GM23338 (cell line): ENCODE measurements at regions not wholly inside any gene's neighbourhood (a gene's known extent, or its start where the extent isn't known, plus 50 kb on each side); places are given as distances from the start of the nearest gene placed in this dataset.
A peak's percentile ranks its signal among the peaks of the same experiment; 100 is the strongest.
"Not testable (repeated sequence)": the region's sequence is repeated elsewhere in the genome, so short reads cannot be mapped to it uniquely, and the experiment has no call there.

Source experiments
- ATAC-seq: fragments of 200-7000 bp; cut with Tn5 transposase; 3 replicates; pipeline ENCODE4 v1.9.1; 2020
- DNase-seq: peaks from one replicate; pipeline ENCODE4 v3.0.0-alpha.2; 2015; ENCODE audit warnings: low spot score
- H2AFZ ChIP-seq: fragments of 200-600 bp; sonication (generic); 2 replicates; pipeline ENCODE4 v1.8.0; 2016; ENCODE audit warnings: antibody characterized with exemption, mild to moderate bottlenecking, moderate library complexity
- H3F3A ChIP-seq: fragments of 200-600 bp; sonication (generic); replicated peaks from 2 replicates; pipeline ENCODE4 v1.8.0; 2017; ENCODE audit warnings: antibody characterized with exemption, mixed run types, low read depth
- H3K27ac ChIP-seq: fragments of 200-600 bp; sonication (generic); 2 replicates; pipeline ENCODE4 v1.6.1; 2016; ENCODE audit warnings: low read depth
- H3K27me3 ChIP-seq: fragments of 200-600 bp; sonication (generic); 2 replicates; pipeline ENCODE4 v1.8.0; 2016; ENCODE audit warnings: mild to moderate bottlenecking, mixed run types, moderate library complexity; ENCODE audit not compliant: insufficient read depth
- H3K36me3 ChIP-seq: fragments of 200-600 bp; sonication (generic); 2 replicates; pipeline ENCODE4 v1.8.0; 2016; ENCODE audit warnings: mild to moderate bottlenecking; ENCODE audit not compliant: insufficient read depth
- H3K4me1 ChIP-seq: fragments of 200-600 bp; sonication (generic); 2 replicates; pipeline ENCODE4 v1.8.0; 2016; ENCODE audit warnings: mild to moderate bottlenecking, moderate library complexity; ENCODE audit not compliant: insufficient read depth
- H3K4me2 ChIP-seq: fragments of 200-600 bp; sonication (generic); 2 replicates; pipeline ENCODE4 v1.7.1; 2017; ENCODE audit warnings: mixed run types
- H3K4me3 ChIP-seq: fragments of 200-600 bp; sonication (generic); 2 replicates; pipeline ENCODE4 v1.6.1; 2016; ENCODE audit warnings: mixed run types
- H3K79me2 ChIP-seq: fragments of 200-600 bp; sonication (generic); replicated peaks from 2 replicates; pipeline ENCODE4 v1.8.0; 2017; ENCODE audit warnings: mild to moderate bottlenecking; ENCODE audit not compliant: insufficient read depth
- H3K9me2 ChIP-seq: fragments of 200-600 bp; sonication (generic); 2 replicates; pipeline ENCODE4 v1.8.0; 2017; ENCODE audit not compliant: insufficient read depth
- H4K20me1 ChIP-seq: fragments of 200-600 bp; sonication (generic); replicated peaks from 2 replicates; pipeline ENCODE4 v1.8.0; 2017; ENCODE audit warnings: mild to moderate bottlenecking; ENCODE audit not compliant: insufficient read depth
- H3K27ac Mint-ChIP-seq: 2 replicates; pipeline ENCODE4 v1.8.0; 2020; ENCODE audit warnings: inconsistent platforms, mild to moderate bottlenecking, moderate library complexity, mixed read lengths
- H3K27me3 Mint-ChIP-seq: 3 replicates; pipeline ENCODE4 v1.8.0; 2022; ENCODE audit warnings: low read depth, mild to moderate bottlenecking, moderate library complexity, mixed read lengths, inconsistent platforms; ENCODE audit not compliant: insufficient read depth, poor library complexity
- H3K36me3 Mint-ChIP-seq: 3 replicates; pipeline ENCODE4 v1.8.0; 2021; ENCODE audit warnings: low read depth, mild to moderate bottlenecking, inconsistent platforms, moderate library complexity, mixed read lengths
- H3K4me1 Mint-ChIP-seq: 3 replicates; pipeline ENCODE4 v1.8.0; 2020; ENCODE audit warnings: mild to moderate bottlenecking, inconsistent platforms, mixed read lengths
- H3K4me3 Mint-ChIP-seq: 3 replicates; pipeline ENCODE4 v1.8.0; 2021; ENCODE audit warnings: moderate library complexity, mild to moderate bottlenecking, inconsistent platforms, mixed read lengths
- H3K9me3 Mint-ChIP-seq: 3 replicates; pipeline ENCODE4 v1.8.0; 2020; ENCODE audit warnings: moderate library complexity, mild to moderate bottlenecking, inconsistent platforms, mixed read lengths
- CTCF ChIP-seq, 2 experiments: fragments of 200-600 bp in 1 of 2; sonication (generic) in 1 of 2; conservative IDR thresholded peaks; 2 replicates each; pipeline versions ENCODE4 v1.5.1 to v1.6.1; 2016 to 2017; ENCODE audit warnings: antibody characterized with exemption in 2 of 2, low read depth in 2 of 2, mild to moderate bottlenecking in 2 of 2, moderate library complexity in 1 of 2
- ETS1 ChIP-seq: IDR thresholded peaks from 2 replicates; pipeline ENCODE4 v1.6.1; 2016; ENCODE audit warnings: antibody characterized with exemption
- EZH2 ChIP-seq: fragments of 200-600 bp; sonication (generic); IDR thresholded peaks from one replicate; pipeline ENCODE4 v1.8.0; 2017; ENCODE audit warnings: antibody characterized with exemption, mild to moderate bottlenecking, low read depth; ENCODE audit not compliant: unreplicated experiment
- JUNB ChIP-seq: IDR thresholded peaks from one replicate; pipeline ENCODE4 v1.6.1; 2016; ENCODE audit warnings: antibody characterized with exemption; ENCODE audit not compliant: unreplicated experiment
- ZNF331 ChIP-seq: fragments of 250-450 bp; sonication (Bioruptor Pico); IDR thresholded peaks from 2 replicates; pipeline ENCODE4 v1.5.0; 2020; ENCODE audit warnings: low read depth, mild to moderate bottlenecking, moderate library complexity
- ZNF462 ChIP-seq: fragments of 250-450 bp; sonication (Bioruptor Pico); IDR thresholded peaks from 2 replicates; pipeline ENCODE4 v1.5.0; 2020; ENCODE audit warnings: mild to moderate bottlenecking, moderate library complexity
- TF ChIP-seq, protein P1 (sequence below): IDR thresholded peaks from one replicate; pipeline ENCODE4 v1.6.1; 2018; ENCODE audit warnings: antibody characterized with exemption; ENCODE audit not compliant: unreplicated experiment

- H3K9me3 Mint-ChIP-seq, H3K27me3 ChIP-seq, H3K36me3 Mint-ChIP-seq, H3K36me3 ChIP-seq, H3K4me1 Mint-ChIP-seq, H3K4me1 ChIP-seq, H3F3A ChIP-seq, H3K9me2 ChIP-seq, H2AFZ ChIP-seq, ATAC-seq, H3K4me2 ChIP-seq, H3K79me2 ChIP-seq, H3K4me3 Mint-ChIP-seq, H3K27ac Mint-ChIP-seq, H3K27me3 Mint-ChIP-seq, DNase-seq, H3K4me3 ChIP-seq, H3K27ac ChIP-seq, H4K20me1 ChIP-seq: not testable (repeated sequence)
These were observed 395.2 kb downstream of the HGF start for GRCh38 chr7:81374641-81375040.

- H2AFZ ChIP-seq: no peak overlapping the region
- no peak for ATAC-seq
- Mint-ChIP-seq H3K36me3 (no peaks in the 10 kb centered on the region), H3K4me3 (no peak overlapping the region), H3K27ac (peak overlapping the region; percentile 34; the same call in 1 of the 2 replicates), H3K4me1 (peaks cover 5% of the 10 kb centered on the region; the same call in 2 of the 3 replicates), H3K27me3 (peaks cover 2% of the 10 kb centered on the region), H3K9me3 (no peaks in the 10 kb centered on the region)
- H3K4me3 ChIP-seq: no peak overlapping the region
- 0 out of 2 replicates have a peak, but pooled peaks cover 8% of the 10 kb centered on the region for H3K9me2 ChIP-seq
- no peak overlapping the region for H3K27ac ChIP-seq
- no peaks in the 10 kb centered on the region for H3K79me2 ChIP-seq
- no peaks in the 10 kb centered on the region for H3K4me1 ChIP-seq
- H4K20me1 ChIP-seq: no peaks in the 10 kb centered on the region
- DNase-seq: no peak
- H3F3A ChIP-seq: no peaks in the 10 kb centered on the region
- H3K36me3 ChIP-seq: no peaks in the 10 kb centered on the region
- H3K27me3 ChIP-seq: no peaks in the 10 kb centered on the region
- TF ChIP-seq ZNF462 (CRISPR knock-in tag) (no peak), EZH2 (no peak), CTCF (conservative IDR thresholded peaks at IDR 0.05; ENCODE audit: low read depth in 2 of 2) (no peak), ETS1 (no peak), ZNF331 (no peak), JUNB (no peak)
- TF ChIP-seq, protein P1, sequence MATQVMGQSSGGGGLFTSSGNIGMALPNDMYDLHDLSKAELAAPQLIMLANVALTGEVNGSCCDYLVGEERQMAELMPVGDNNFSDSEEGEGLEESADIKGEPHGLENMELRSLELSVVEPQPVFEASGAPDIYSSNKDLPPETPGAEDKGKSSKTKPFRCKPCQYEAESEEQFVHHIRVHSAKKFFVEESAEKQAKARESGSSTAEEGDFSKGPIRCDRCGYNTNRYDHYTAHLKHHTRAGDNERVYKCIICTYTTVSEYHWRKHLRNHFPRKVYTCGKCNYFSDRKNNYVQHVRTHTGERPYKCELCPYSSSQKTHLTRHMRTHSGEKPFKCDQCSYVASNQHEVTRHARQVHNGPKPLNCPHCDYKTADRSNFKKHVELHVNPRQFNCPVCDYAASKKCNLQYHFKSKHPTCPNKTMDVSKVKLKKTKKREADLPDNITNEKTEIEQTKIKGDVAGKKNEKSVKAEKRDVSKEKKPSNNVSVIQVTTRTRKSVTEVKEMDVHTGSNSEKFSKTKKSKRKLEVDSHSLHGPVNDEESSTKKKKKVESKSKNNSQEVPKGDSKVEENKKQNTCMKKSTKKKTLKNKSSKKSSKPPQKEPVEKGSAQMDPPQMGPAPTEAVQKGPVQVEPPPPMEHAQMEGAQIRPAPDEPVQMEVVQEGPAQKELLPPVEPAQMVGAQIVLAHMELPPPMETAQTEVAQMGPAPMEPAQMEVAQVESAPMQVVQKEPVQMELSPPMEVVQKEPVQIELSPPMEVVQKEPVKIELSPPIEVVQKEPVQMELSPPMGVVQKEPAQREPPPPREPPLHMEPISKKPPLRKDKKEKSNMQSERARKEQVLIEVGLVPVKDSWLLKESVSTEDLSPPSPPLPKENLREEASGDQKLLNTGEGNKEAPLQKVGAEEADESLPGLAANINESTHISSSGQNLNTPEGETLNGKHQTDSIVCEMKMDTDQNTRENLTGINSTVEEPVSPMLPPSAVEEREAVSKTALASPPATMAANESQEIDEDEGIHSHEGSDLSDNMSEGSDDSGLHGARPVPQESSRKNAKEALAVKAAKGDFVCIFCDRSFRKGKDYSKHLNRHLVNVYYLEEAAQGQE: no peak
- no peak overlapping the region for H3K4me2 ChIP-seq
These were observed 399.0 kb downstream of the HGF start for GRCh38 chr7:81370822-81371221.
